ENCODE measurements at regions not wholly inside any gene's neighbourhood (a gene's known extent, or its start where the extent isn't known, plus 50 kb on each side); places are given as distances from the start of the nearest gene placed in this dataset.

- Histone ChIP-seq H3K9ac (ENCODE audit: low read depth, low read length) (no peak overlapping the region), H3K27me3 (ENCODE audit: insufficient read depth, low read length) (no peaks in the 10 kb centered on the region), H3K27ac (ENCODE audit: low read length) (no peak overlapping the region), H3K9me3 (ENCODE audit: insufficient read depth, low read depth, low read length) (no peaks in the 10 kb centered on the region), H3K4me1 (ENCODE audit: insufficient read depth, low read length) (no peaks in the 10 kb centered on the region), H3K36me3 (ENCODE audit: insufficient read depth, low read depth, low read length) (no peaks in the 10 kb centered on the region), H3K4me3 (ENCODE audit: low read length) (no peak overlapping the region)
These were observed 177.1 kb upstream of the MAP3K7 start for GRCh38 chr6:90764001-90764400.

DNA sequence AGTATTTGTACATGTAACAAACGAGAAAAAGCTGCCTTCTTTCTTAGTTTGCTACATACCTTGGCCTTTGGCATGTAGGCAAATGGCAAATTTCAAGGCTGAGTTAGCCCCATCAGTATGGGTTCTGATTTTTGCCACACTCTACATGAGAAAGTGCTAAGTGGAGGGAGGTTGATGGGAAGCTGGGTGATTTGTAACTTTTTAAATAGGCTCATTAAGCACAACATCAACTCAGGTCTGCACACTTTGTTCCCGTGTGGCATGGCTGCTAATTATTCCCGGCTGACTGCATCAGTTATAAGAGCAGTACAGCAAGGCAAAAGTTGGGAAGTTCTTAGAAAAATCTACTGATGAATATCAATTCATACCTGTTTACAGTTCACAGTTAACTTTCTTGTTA, 172.8 kb upstream of the MAP3K7 start:
- Histone ChIP-seq H3K27me3 (ENCODE audit: insufficient read depth, low read length) (no peaks in the 10 kb centered on the region), H3K4me1 (ENCODE audit: insufficient read depth, low read length) (no peaks in the 10 kb centered on the region), H3K27ac (ENCODE audit: low read length) (no peak overlapping the region), H3K36me3 (ENCODE audit: insufficient read depth, low read depth, low read length) (no peaks in the 10 kb centered on the region), H3K9ac (ENCODE audit: low read depth, low read length) (no peak overlapping the region), H3K9me3 (ENCODE audit: insufficient read depth, low read depth, low read length) (no peaks in the 10 kb centered on the region), H3K4me3 (ENCODE audit: low read length) (no peak overlapping the region)

GRCh38 chr6:90758741-90759140, 171.9 kb upstream of the MAP3K7 start:
- no peak overlapping the region for H3K4me3 ChIP-seq (ENCODE audit: low read length)

DNA sequence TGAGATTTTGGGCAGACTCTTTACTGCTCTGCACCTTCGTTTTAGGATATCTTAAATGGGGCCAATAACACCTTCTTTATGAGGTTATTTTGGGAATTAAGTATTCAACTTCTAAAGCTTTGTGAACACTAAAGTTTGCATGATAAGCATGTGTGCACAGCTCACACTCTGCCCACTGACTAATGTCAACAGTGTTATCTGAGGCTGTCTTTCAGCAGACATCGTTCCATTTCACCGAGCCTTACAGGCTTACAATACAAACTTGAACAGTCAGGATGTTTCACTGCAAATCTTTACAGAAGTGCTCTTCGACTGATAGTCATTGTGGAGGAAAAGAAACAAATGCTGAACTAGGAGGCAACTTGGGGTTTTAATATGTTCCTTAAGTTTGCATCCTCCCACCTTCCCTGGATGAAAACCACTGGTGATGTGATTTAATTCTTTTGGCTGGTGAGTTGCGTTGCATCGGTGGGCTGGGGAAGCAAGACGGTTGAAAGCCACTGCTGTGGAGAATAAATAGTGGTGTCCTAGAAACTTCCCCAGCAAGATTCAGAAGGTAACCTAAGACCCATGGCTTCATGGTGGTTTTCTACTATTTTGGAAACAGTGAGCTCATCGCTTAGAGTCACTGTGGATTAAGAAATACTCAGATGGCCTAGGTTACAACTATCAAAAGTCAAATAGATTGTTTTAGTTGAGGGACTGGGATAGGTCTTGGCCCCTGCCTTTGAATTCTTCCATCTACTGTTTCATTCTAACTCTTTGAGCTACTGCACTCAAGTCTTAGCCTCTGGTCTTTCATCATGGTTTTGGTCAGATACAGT, 167.2 kb upstream of the MAP3K7 start:
- Histone ChIP-seq H3K9ac (ENCODE audit: low read depth, low read length) (no peak overlapping the region), H3K27ac (ENCODE audit: low read length) (no peak overlapping the region), H3K36me3 (ENCODE audit: insufficient read depth, low read depth, low read length) (no peaks in the 10 kb centered on the region), H3K9me3 (ENCODE audit: insufficient read depth, low read depth, low read length) (no peaks in the 10 kb centered on the region), H3K4me3 (ENCODE audit: low read length) (no peak overlapping the region), H3K27me3 (ENCODE audit: insufficient read depth, low read length) (no peaks in the 10 kb centered on the region), H3K4me1 (ENCODE audit: insufficient read depth, low read length) (no peaks in the 10 kb centered on the region)

More at GRCh38 chr6:90758741-90759140, 171.9 kb upstream of the MAP3K7 start:
- no peaks in the 10 kb centered on the region for H3K36me3 ChIP-seq (ENCODE audit: insufficient read depth, low read depth, low read length)
- no peaks in the 10 kb centered on the region for H3K27me3 ChIP-seq (ENCODE audit: insufficient read depth, low read length)
- no peaks in the 10 kb centered on the region for H3K4me1 ChIP-seq (ENCODE audit: insufficient read depth, low read length)
- H3K9ac ChIP-seq (ENCODE audit: low read depth, low read length) = no peak overlapping the region
- H3K9me3 ChIP-seq (ENCODE audit: insufficient read depth, low read depth, low read length) = no peaks in the 10 kb centered on the region
- H3K27ac ChIP-seq (ENCODE audit: low read length) = no peak overlapping the region

DNA sequence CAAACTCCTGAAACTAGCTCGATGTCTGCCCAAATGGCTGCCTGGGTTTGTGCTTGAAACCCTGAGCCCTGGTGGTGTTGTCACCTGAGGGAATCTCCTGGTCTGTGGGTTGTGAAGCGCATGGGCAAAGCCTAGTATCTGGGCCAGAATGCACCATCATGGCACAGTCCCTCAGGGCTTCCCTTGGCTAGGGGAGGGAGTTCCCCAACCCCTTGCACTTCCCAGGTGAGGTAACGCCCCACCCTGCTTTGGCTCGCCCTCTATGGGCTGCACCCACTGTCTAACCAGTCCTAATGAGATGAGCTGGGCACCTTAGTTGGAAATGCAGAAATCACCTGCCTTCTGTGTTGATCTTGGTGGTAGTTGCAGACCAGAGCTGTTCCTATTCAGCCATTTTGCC, 152.9 kb upstream of the MAP3K7 start:
- Histone ChIP-seq H3K4me3 (ENCODE audit: low read length) (no peak overlapping the region), H3K9ac (ENCODE audit: low read depth, low read length) (no peak overlapping the region), H3K4me1 (ENCODE audit: insufficient read depth, low read length) (no peaks in the 10 kb centered on the region; the same call in 1 of the 2 replicates), H3K36me3 (ENCODE audit: insufficient read depth, low read depth, low read length) (no peaks in the 10 kb centered on the region), H3K27me3 (ENCODE audit: insufficient read depth, low read length) (no peaks in the 10 kb centered on the region), H3K9me3 (ENCODE audit: insufficient read depth, low read depth, low read length) (no peaks in the 10 kb centered on the region), H3K27ac (ENCODE audit: low read length) (no peak overlapping the region)

DNA sequence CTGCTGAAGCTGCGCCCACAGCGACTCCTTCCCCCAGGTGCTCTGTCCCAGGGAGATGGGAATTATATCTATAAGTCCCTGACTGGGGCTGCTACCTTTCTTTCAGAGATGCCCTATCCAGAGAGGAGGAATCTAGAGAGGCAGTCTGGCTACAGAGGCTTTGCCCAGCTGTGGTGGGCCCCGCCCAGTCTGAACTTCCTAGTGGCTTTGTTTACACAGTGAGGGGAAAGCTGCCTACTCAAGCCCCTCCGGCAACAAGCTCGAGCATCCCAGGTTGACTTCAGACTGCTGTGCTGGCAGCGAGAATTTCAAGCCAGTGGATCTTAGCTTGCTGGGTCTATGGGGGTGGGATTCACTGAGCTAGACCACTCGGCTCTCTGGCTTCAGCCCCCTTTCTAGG, 152.5 kb upstream of the MAP3K7 start:
- Histone ChIP-seq H3K36me3 (ENCODE audit: insufficient read depth, low read depth, low read length) (no peaks in the 10 kb centered on the region), H3K27ac (ENCODE audit: low read length) (no peak overlapping the region), H3K4me1 (ENCODE audit: insufficient read depth, low read length) (no peaks in the 10 kb centered on the region; the same call in 1 of the 2 replicates)

DNA sequence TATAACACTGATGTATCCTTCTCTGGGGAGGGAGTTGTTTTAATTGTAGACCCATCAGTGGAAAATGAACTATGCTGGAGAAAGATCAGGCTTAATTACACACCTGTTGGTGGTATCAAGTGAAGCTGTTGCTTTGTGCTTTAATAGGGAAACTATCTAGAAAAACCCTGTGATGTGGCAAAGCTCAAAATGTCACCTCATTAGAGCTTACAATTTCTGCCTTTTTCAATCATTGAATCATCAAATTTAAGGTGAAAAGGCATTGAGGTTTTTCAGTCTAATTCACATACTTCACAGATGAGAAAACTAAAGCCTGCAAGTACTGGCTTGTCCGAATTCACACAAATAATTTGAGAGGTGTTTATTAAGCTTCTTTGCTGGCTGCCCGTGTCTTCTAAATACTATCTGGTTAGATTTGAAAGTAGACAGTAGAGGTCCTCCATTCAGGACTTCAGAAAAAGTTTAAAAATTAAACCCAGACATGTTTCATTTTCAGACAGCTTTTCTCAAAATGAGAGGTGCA, 143.3 kb upstream of the MAP3K7 start:
- H3K9me3 ChIP-seq (ENCODE audit: insufficient read depth, low read depth, low read length) = no peaks in the 10 kb centered on the region
- no peak overlapping the region for H3K9ac ChIP-seq (ENCODE audit: low read depth, low read length)
- no peak overlapping the region for H3K27ac ChIP-seq (ENCODE audit: low read length)
- no peaks in the 10 kb centered on the region for H3K36me3 ChIP-seq (ENCODE audit: insufficient read depth, low read depth, low read length)
- no peaks in the 10 kb centered on the region for H3K4me1 ChIP-seq (ENCODE audit: insufficient read depth, low read length)
- no peak overlapping the region for H3K4me3 ChIP-seq (ENCODE audit: low read length)
- no peaks in the 10 kb centered on the region for H3K27me3 ChIP-seq (ENCODE audit: insufficient read depth, low read length)

More for the DNA sequence above, 152.5 kb upstream of the MAP3K7 start:
- Histone ChIP-seq H3K9ac (ENCODE audit: low read depth, low read length) (no peak overlapping the region), H3K9me3 (ENCODE audit: insufficient read depth, low read depth, low read length) (no peaks in the 10 kb centered on the region), H3K27me3 (ENCODE audit: insufficient read depth, low read length) (no peaks in the 10 kb centered on the region), H3K4me3 (ENCODE audit: low read length) (no peak overlapping the region)

GRCh38 chr6:90729057-90729456, 142.2 kb upstream of the MAP3K7 start:
- Histone ChIP-seq H3K27me3 (ENCODE audit: insufficient read depth, low read length) (no peaks in the 10 kb centered on the region), H3K4me3 (ENCODE audit: low read length) (no peak overlapping the region), H3K4me1 (ENCODE audit: insufficient read depth, low read length) (no peaks in the 10 kb centered on the region), H3K36me3 (ENCODE audit: insufficient read depth, low read depth, low read length) (no peaks in the 10 kb centered on the region), H3K9ac (ENCODE audit: low read depth, low read length) (no peak overlapping the region), H3K9me3 (ENCODE audit: insufficient read depth, low read depth, low read length) (no peaks in the 10 kb centered on the region), H3K27ac (ENCODE audit: low read length) (no peak overlapping the region)

GRCh38 chr6:90722648-90723047, 135.8 kb upstream of the MAP3K7 start:
- no peaks in the 10 kb centered on the region for H3K36me3 ChIP-seq (ENCODE audit: insufficient read depth, low read depth, low read length)
- no peaks in the 10 kb centered on the region for H3K4me1 ChIP-seq (ENCODE audit: insufficient read depth, low read length)
- no peaks in the 10 kb centered on the region for H3K27me3 ChIP-seq (ENCODE audit: insufficient read depth, low read length)
- H3K27ac ChIP-seq (ENCODE audit: low read length) = no peak overlapping the region
- no peaks in the 10 kb centered on the region for H3K9me3 ChIP-seq (ENCODE audit: insufficient read depth, low read depth, low read length)
- H3K4me3 ChIP-seq (ENCODE audit: low read length) = no peak overlapping the region
- no peak overlapping the region for H3K9ac ChIP-seq (ENCODE audit: low read depth, low read length)

DNA sequence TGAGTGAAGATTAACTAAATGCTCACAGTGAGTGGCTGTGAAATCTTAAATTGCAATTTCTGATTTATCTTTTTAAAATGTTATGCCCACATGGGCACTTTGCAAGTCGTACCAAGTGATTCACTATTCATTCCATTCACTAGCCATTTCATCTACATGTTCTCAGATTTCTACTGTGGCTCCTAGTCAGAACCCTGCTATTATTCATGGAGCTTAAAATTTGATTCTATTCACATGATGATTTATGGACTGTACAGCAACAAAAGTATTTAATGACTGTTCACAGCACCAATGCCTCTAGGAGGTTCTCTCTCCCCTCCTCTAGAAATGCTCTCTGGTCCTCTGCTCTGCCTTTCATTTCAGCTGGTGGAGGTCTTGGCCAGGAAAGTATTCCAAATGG, 133.5 kb upstream of the MAP3K7 start:
- no peak overlapping the region for H3K9ac ChIP-seq (ENCODE audit: low read depth, low read length)
- no peaks in the 10 kb centered on the region for H3K36me3 ChIP-seq (ENCODE audit: insufficient read depth, low read depth, low read length)
- no peak overlapping the region for H3K27ac ChIP-seq (ENCODE audit: low read length)
- no peaks in the 10 kb centered on the region for H3K27me3 ChIP-seq (ENCODE audit: insufficient read depth, low read length)
- no peaks in the 10 kb centered on the region for H3K9me3 ChIP-seq (ENCODE audit: insufficient read depth, low read depth, low read length)
- H3K4me3 ChIP-seq (ENCODE audit: low read length) = no peak overlapping the region
- H3K4me1 ChIP-seq (ENCODE audit: insufficient read depth, low read length) = no peaks in the 10 kb centered on the region

GRCh38 chr6:90719321-90720195, 132.7 kb upstream of the MAP3K7 start:
- no peak overlapping the region for H3K9ac ChIP-seq (ENCODE audit: low read depth, low read length)
- H3K9me3 ChIP-seq (ENCODE audit: insufficient read depth, low read depth, low read length) = no peaks in the 10 kb centered on the region
- no peaks in the 10 kb centered on the region for H3K4me1 ChIP-seq (ENCODE audit: insufficient read depth, low read length)
- H3K36me3 ChIP-seq (ENCODE audit: insufficient read depth, low read depth, low read length) = no peaks in the 10 kb centered on the region
- no peak overlapping the region for H3K4me3 ChIP-seq (ENCODE audit: low read length)
- no peak overlapping the region for H3K27ac ChIP-seq (ENCODE audit: low read length)
- H3K27me3 ChIP-seq (ENCODE audit: insufficient read depth, low read length) = no peaks in the 10 kb centered on the region
